Mesenchymal stem cell (in vitro differentiated cells and primary cell): ENCODE measurements at regions not wholly inside any gene's neighbourhood (a gene's known extent, or its start where the extent isn't known, plus 50 kb on each side); places are given as distances from the start of the nearest gene placed in this dataset.

Experiments
- DNase-seq: peaks from one replicate; pipeline ENCODE4 v3.0.0-alpha.2; 2013
- H2AFZ ChIP-seq: one replicate; pipeline ENCODE4 v1.6.1; 2013; ENCODE audit warnings: low read depth, mild to moderate bottlenecking, control low read depth, inconsistent platforms, low read length, moderate library complexity
- H2AK5ac ChIP-seq: 2 replicates; pipeline ENCODE4 v1.6.1; 2013; ENCODE audit warnings: low read length, moderate library complexity, mild to moderate bottlenecking, inconsistent platforms; ENCODE audit not compliant: severe bottlenecking
- H2BK120ac ChIP-seq: one replicate; pipeline ENCODE4 v1.6.1; 2013; ENCODE audit warnings: low read depth, mild to moderate bottlenecking, inconsistent platforms, low read length, moderate library complexity
- H2BK12ac ChIP-seq, 2 experiments: one replicate each; pipeline ENCODE4 v1.6.1; 2013; ENCODE audit warnings: inconsistent platforms in 2 of 2, low read length in 2 of 2, mild to moderate bottlenecking in 2 of 2, moderate library complexity in 2 of 2, control low read depth in 1 of 2
- H2BK15ac ChIP-seq: one replicate; pipeline ENCODE4 v1.6.1; 2013; ENCODE audit warnings: mild to moderate bottlenecking, low read depth, inconsistent platforms; ENCODE audit not compliant: poor library complexity, severe bottlenecking
- H2BK5ac ChIP-seq: 2 replicates; pipeline ENCODE4 v1.6.1; 2013; ENCODE audit warnings: low read depth, mild to moderate bottlenecking, low read length, control low read depth, inconsistent platforms; ENCODE audit not compliant: poor library complexity, severe bottlenecking
- H3K14ac ChIP-seq, 2 experiments: one replicate each; pipeline ENCODE4 v1.6.1; 2013; ENCODE audit warnings: inconsistent platforms in 2 of 2, low read length in 2 of 2, control low read depth in 1 of 2, mild to moderate bottlenecking in 1 of 2, moderate library complexity in 1 of 2
- H3K18ac ChIP-seq, 2 experiments: one replicate each; pipeline ENCODE4 v1.6.1; 2013; ENCODE audit warnings: inconsistent platforms in 2 of 2, low read length in 2 of 2, control low read depth in 1 of 2, low read depth in 1 of 2, mild to moderate bottlenecking in 1 of 2
- H3K23ac ChIP-seq, 2 experiments: one replicate each; pipeline ENCODE4 v1.6.1; 2013; ENCODE audit warnings: inconsistent platforms in 2 of 2, low read length in 2 of 2, mild to moderate bottlenecking in 2 of 2, moderate library complexity in 2 of 2, control low read depth in 1 of 2
- H3K27ac ChIP-seq: 2 replicates; pipeline ENCODE4 v1.5.1; 2013; ENCODE audit warnings: mild to moderate bottlenecking, moderate library complexity, low read length, control low read depth, inconsistent platforms; ENCODE audit not compliant: poor library complexity, severe bottlenecking
- H3K27me3 ChIP-seq, 2 experiments: 2 replicates each; pipeline versions ENCODE4 v1.6.1 to v1.7.0; 2013; ENCODE audit warnings: low read length in 2 of 2, mild to moderate bottlenecking in 2 of 2, moderate library complexity in 2 of 2, control low read depth in 1 of 2, inconsistent platforms in 1 of 2; ENCODE audit not compliant: control insufficient read depth in 1 of 2, insufficient read depth in 1 of 2
- H3K36me3 ChIP-seq, 2 experiments: 2 replicates each; pipeline versions ENCODE4 v1.6.1 to v1.7.0; 2013; ENCODE audit warnings: low read length in 2 of 2, control low read depth in 1 of 2, inconsistent platforms in 1 of 2, low read depth in 1 of 2, mild to moderate bottlenecking in 1 of 2; ENCODE audit not compliant: insufficient read depth in 2 of 2, control insufficient read depth in 1 of 2
- H3K4ac ChIP-seq, 2 experiments: one replicate each; pipeline ENCODE4 v1.6.1; 2013; ENCODE audit warnings: inconsistent platforms in 2 of 2, low read length in 2 of 2, mild to moderate bottlenecking in 2 of 2, moderate library complexity in 2 of 2, control low read depth in 1 of 2, low read depth in 1 of 2
- H3K4me1 ChIP-seq: 2 replicates; pipeline ENCODE4 v1.6.1; 2013; ENCODE audit warnings: low read depth, low read length, control low read depth; ENCODE audit not compliant: control insufficient read depth, insufficient read depth
- H3K4me2 ChIP-seq: 2 replicates; pipeline ENCODE4 v1.6.1; 2013; ENCODE audit warnings: low read length, mild to moderate bottlenecking, inconsistent platforms; ENCODE audit not compliant: poor library complexity, severe bottlenecking
- H3K4me3 ChIP-seq, 2 experiments: 2 replicates each; pipeline versions ENCODE4 v1.5.1 to v1.7.0; 2013; ENCODE audit warnings: low read length in 2 of 2, mild to moderate bottlenecking in 2 of 2, control low read depth in 1 of 2, low read depth in 1 of 2; ENCODE audit not compliant: insufficient read depth in 1 of 2
- H3K79me1 ChIP-seq: replicated peaks from 2 replicates; pipeline ENCODE4 v1.6.1; 2013; ENCODE audit warnings: mild to moderate bottlenecking, control low read depth, low read length, inconsistent platforms; ENCODE audit not compliant: poor library complexity, severe bottlenecking
- H3K9ac ChIP-seq: 2 replicates; pipeline ENCODE4 v1.7.0; 2013; ENCODE audit warnings: mild to moderate bottlenecking, low read length, moderate library complexity
- H3K9me3 ChIP-seq: 2 replicates; pipeline ENCODE4 v1.7.0; 2013; ENCODE audit warnings: mild to moderate bottlenecking, low read length; ENCODE audit not compliant: control insufficient read depth
- H4K8ac ChIP-seq: one replicate; pipeline ENCODE4 v1.6.1; 2013; ENCODE audit warnings: inconsistent platforms, mild to moderate bottlenecking, low read length, moderate library complexity
- H4K91ac ChIP-seq: one replicate; pipeline ENCODE4 v1.6.1; 2013; ENCODE audit warnings: mild to moderate bottlenecking, low read length, inconsistent platforms
- WGBS: methylation state at CpG from one replicate; pipeline ENCODE4 v1.1.7; 2013; ENCODE audit warnings: mixed read lengths; 5-methylcytosine and 5-hydroxymethylcytosine counted together

DNA sequence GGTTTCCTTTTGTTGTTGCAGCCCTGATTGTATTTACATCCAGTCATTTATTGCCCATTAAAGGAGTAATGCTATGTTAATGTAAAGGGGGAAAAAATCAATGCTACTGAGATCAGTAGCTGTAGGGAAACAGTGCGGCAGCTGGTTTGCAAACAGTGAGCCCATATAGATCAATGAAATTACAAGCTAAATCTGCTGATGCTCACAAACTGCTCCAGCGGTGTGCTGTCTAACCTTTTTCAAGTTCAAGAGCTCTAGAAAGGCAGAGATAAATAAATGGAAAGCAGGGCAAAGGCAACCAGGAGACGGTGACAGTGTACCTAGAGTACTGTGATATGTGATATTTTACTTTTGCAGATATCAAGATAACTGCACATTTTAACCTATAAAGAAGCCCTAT is 449.0 kb upstream of the MMS22L start:
- WGBS: 100% methylated on average over 1 of the region's 3 CpGs
- no peaks in the 10 kb centered on the region for H3K36me3 ChIP-seq
- no peak overlapping the region for H3K9ac ChIP-seq
- no peak overlapping the region for H3K18ac ChIP-seq
- H2BK15ac ChIP-seq: no peak overlapping the region
- H3K27me3 ChIP-seq: no peaks in the 10 kb centered on the region
- H3K4me3 ChIP-seq: no peak overlapping the region
- H4K8ac ChIP-seq: no peak overlapping the region
- no peak overlapping the region for H3K4me2 ChIP-seq
- no peak overlapping the region for H2BK5ac ChIP-seq
- no peak overlapping the region for H2BK12ac ChIP-seq
- H3K23ac ChIP-seq: no peak overlapping the region
- H3K4ac ChIP-seq: no peak overlapping the region
- H3K9me3 ChIP-seq: peaks cover 4% of the 10 kb centered on the region
- no peaks in the 10 kb centered on the region for H3K79me1 ChIP-seq
- H4K91ac ChIP-seq: no peak overlapping the region
- no peaks in the 10 kb centered on the region for H3K4me1 ChIP-seq
- H3K27ac ChIP-seq: no peak overlapping the region
- H3K14ac ChIP-seq: no peak overlapping the region
- no peak overlapping the region for H2BK120ac ChIP-seq
- no peak overlapping the region for H2AFZ ChIP-seq
- no peak overlapping the region for H2AK5ac ChIP-seq
- no peak for DNase-seq

DNA sequence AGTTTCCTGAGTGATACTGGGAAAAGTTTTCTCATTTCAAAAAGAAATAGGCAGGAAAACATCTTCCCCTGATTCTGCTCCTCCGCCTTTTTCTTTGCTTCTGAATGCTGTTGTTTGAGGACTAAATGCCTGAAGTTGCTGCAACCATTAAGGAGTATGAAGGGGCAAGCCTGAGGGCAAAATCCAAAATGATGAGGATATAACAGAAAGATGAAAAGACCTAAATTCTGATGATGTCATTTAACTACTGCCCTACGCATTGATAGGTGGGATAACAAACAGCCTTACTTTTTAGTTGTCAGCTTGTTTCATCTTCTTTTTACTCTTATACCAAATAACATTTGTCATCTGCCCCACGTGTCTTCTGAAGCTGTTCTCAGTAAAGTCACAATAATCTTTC is 474.6 kb upstream of the MMS22L start:
- no peak overlapping the region for H2BK15ac ChIP-seq
- no peak overlapping the region for H3K9ac ChIP-seq
- H3K14ac ChIP-seq: no peak overlapping the region
- H2AFZ ChIP-seq: no peak overlapping the region
- no peaks in the 10 kb centered on the region for H3K79me1 ChIP-seq
- no peak overlapping the region for H4K8ac ChIP-seq
- H2AK5ac ChIP-seq: no peak overlapping the region
- H3K27me3 ChIP-seq: no peaks in the 10 kb centered on the region
- H3K4me1 ChIP-seq: no peaks in the 10 kb centered on the region
- no peak overlapping the region for H3K27ac ChIP-seq
- H3K23ac ChIP-seq: no peak overlapping the region
- H3K9me3 ChIP-seq: no peaks in the 10 kb centered on the region
- H3K36me3 ChIP-seq: no peaks in the 10 kb centered on the region
- no peak overlapping the region for H2BK120ac ChIP-seq
- H4K91ac ChIP-seq: no peak overlapping the region
- WGBS: 68% methylated on average over 3 of the region's 3 CpGs
- no peak overlapping the region for H3K4me2 ChIP-seq
- no peak for DNase-seq
- H3K18ac ChIP-seq: no peak overlapping the region
- no peak overlapping the region for H2BK5ac ChIP-seq
- no peak overlapping the region for H2BK12ac ChIP-seq
- no peak overlapping the region for H3K4me3 ChIP-seq
- H3K4ac ChIP-seq: no peak overlapping the region

GRCh38 chr6:97765461-97765860 is 482.4 kb upstream of the MMS22L start:
- Histone ChIP-seq H3K9me3 (no peaks in the 10 kb centered on the region), H3K4me3 (no peak overlapping the region), H2BK15ac (no peak overlapping the region), H2AK5ac (no peak overlapping the region), H3K27me3 (no peaks in the 10 kb centered on the region), H3K4me1 (no peaks in the 10 kb centered on the region), H3K79me1 (no peaks in the 10 kb centered on the region), H2AFZ (no peak overlapping the region), H2BK120ac (no peak overlapping the region), H4K8ac (no peak overlapping the region), H4K91ac (no peak overlapping the region), H2BK12ac (no peak overlapping the region), H3K4me2 (no peak overlapping the region), H3K27ac (no peak overlapping the region), H3K14ac (no peak overlapping the region), H3K36me3 (no peaks in the 10 kb centered on the region), H3K23ac (no peak overlapping the region), H3K4ac (no peak overlapping the region), H3K9ac (no peak overlapping the region), H3K18ac (no peak overlapping the region), H2BK5ac (no peak overlapping the region)
- 73% methylated on average over 1 of the region's 1 CpG for WGBS
- no peak for DNase-seq

GRCh38 chr6:97771372-97771771 is 488.4 kb upstream of the MMS22L start:
- no peak overlapping the region for H2BK12ac ChIP-seq
- no peak overlapping the region for H2AFZ ChIP-seq
- no peak overlapping the region for H2AK5ac ChIP-seq
- H3K79me1 ChIP-seq: no peaks in the 10 kb centered on the region
- H2BK15ac ChIP-seq: no peak overlapping the region
- H4K8ac ChIP-seq: no peak overlapping the region
- no peaks in the 10 kb centered on the region for H3K27me3 ChIP-seq
- no peak overlapping the region for H2BK120ac ChIP-seq
- H3K36me3 ChIP-seq: no peaks in the 10 kb centered on the region
- no peak overlapping the region for H3K4ac ChIP-seq
- H3K23ac ChIP-seq: no peak overlapping the region
- H3K9me3 ChIP-seq: no peaks in the 10 kb centered on the region
- 79% methylated on average over 1 of the region's 2 CpGs for WGBS
- DNase-seq: no peak
- H3K18ac ChIP-seq: no peak overlapping the region
- no peak overlapping the region for H3K4me3 ChIP-seq
- H3K4me2 ChIP-seq: no peak overlapping the region
- no peaks in the 10 kb centered on the region for H3K4me1 ChIP-seq
- H2BK5ac ChIP-seq: no peak overlapping the region
- H4K91ac ChIP-seq: no peak overlapping the region
- H3K14ac ChIP-seq: no peak overlapping the region
- no peak overlapping the region for H3K27ac ChIP-seq
- H3K9ac ChIP-seq: no peak overlapping the region
